ENCODE measurements at regions not wholly inside any gene's neighbourhood (a gene's known extent, or its start where the extent isn't known, plus 50 kb on each side); places are given as distances from the start of the nearest gene placed in this dataset.
"Not testable (repeated sequence)": the region's sequence is repeated elsewhere in the genome, so short reads cannot be mapped to it uniquely, and the experiment has no call there.

- DNase-seq; intact Hi-C loops (cut with DNase I): not testable (repeated sequence)
These were observed 1520.7 kb upstream of the TPTE start for GRCh38 chr21:9000671-9001070.

GRCh38 chr21:9001890-9002663 lies 1519.3 kb upstream of the TPTE start:
- DNase-seq; intact Hi-C loops (cut with DNase I): not testable (repeated sequence)

- intact Hi-C loops (cut with DNase I); DNase-seq: not testable (repeated sequence)
These were observed 1517.2 kb upstream of the TPTE start for GRCh38 chr21:9003909-9004814.

GRCh38 chr21:9004815-9005518 lies 1516.4 kb upstream of the TPTE start:
- DNase-seq; intact Hi-C loops (cut with DNase I): not testable (repeated sequence)

- DNase-seq; intact Hi-C loops (cut with DNase I): not testable (repeated sequence)
These were observed 1515.7 kb upstream of the TPTE start for GRCh38 chr21:9005671-9006070.

GRCh38 chr21:9006111-9006510 lies 1515.3 kb upstream of the TPTE start:
- intact Hi-C loops (cut with DNase I); DNase-seq: not testable (repeated sequence)

- DNase-seq; intact Hi-C loops (cut with DNase I): not testable (repeated sequence)
These were observed 1514.6 kb upstream of the TPTE start for GRCh38 chr21:9006553-9007323.

- DNase-seq, result peak in 2 of 10 donors; percentile 75 to 81
- intact Hi-C loops (cut with DNase I), result no loop called here
These were observed 1512.7 kb upstream of the TPTE start for GRCh38 chr21:9008636-9009035.

- intact Hi-C loops (cut with DNase I); DNase-seq: not testable (repeated sequence)
These were observed 1511.9 kb upstream of the TPTE start for GRCh38 chr21:9009267-9010016.

GRCh38 chr21:9010121-9010795 lies 1511.1 kb upstream of the TPTE start:
- intact Hi-C loops (cut with DNase I); DNase-seq: not testable (repeated sequence)

- DNase-seq, result peak in 1 of 10 donors; percentile 78
- intact Hi-C loops (cut with DNase I), result not testable (repeated sequence)
These were observed 1510.2 kb upstream of the TPTE start for GRCh38 chr21:9010936-9011890.

- DNase-seq; intact Hi-C loops (cut with DNase I): not testable (repeated sequence)
These were observed 1509.5 kb upstream of the TPTE start for GRCh38 chr21:9011916-9012315.

- intact Hi-C loops (cut with DNase I); DNase-seq: not testable (repeated sequence)
These were observed 1507.7 kb upstream of the TPTE start for GRCh38 chr21:9013502-9014242.

GRCh38 chr21:9014243-9014734 lies 1507.1 kb upstream of the TPTE start:
- intact Hi-C loops (cut with DNase I), result not testable (repeated sequence)

GRCh38 chr21:9015483-9016197 lies 1505.7 kb upstream of the TPTE start:
- DNase-seq; intact Hi-C loops (cut with DNase I): not testable (repeated sequence)

More at GRCh38 chr21:9014243-9014734, 1507.1 kb upstream of the TPTE start:
- DNase-seq, result not testable (repeated sequence)

GRCh38 chr21:9017206-9017605 lies 1504.2 kb upstream of the TPTE start:
- intact Hi-C loops (cut with DNase I); DNase-seq: not testable (repeated sequence)

All from posterior cingulate gyrus (tissue), 11 donors.